Common myeloid progenitor, CD34-positive (primary cell): ENCODE measurements at regions not wholly inside any gene's neighbourhood (a gene's known extent, or its start where the extent isn't known, plus 50 kb on each side); places are given as distances from the start of the nearest gene placed in this dataset.

Source experiments
- CTCF ChIA-PET: fragments of 350-600 bp; sonication (Branson Sonifier 250); formaldehyde crosslinking; loops from one replicate; lab custom pipeline; 2021; ENCODE audit warnings: antibody characterized with exemption; lab: Charles Lee
- POLR2A ChIA-PET: fragments of 350-600 bp; sonication (Branson Sonifier 250); formaldehyde crosslinking; loops from one replicate; lab custom pipeline; 2021; ENCODE audit warnings: antibody characterized with exemption; lab: Charles Lee
- DNase-seq, 3 donors: peaks; one replicate each; pipeline versions ENCODE4 v3.0.0 to v3.0.0-alpha.2; 2013
- H3K27ac ChIP-seq, 2 experiments: 1 replicate in 1 of 2; 2 replicates in 1 of 2; pipeline ENCODE4 v1.7.0; 2013; ENCODE audit warnings: inconsistent platforms in 2 of 2, low read length in 2 of 2, mild to moderate bottlenecking in 2 of 2, low read depth in 1 of 2, moderate library complexity in 1 of 2; ENCODE audit not compliant: severe bottlenecking in 2 of 2, insufficient read depth in 1 of 2, poor library complexity in 1 of 2
- H3K27me3 ChIP-seq, 5 experiments: replicated peaks in 2 of 5; 1 replicate in 3 of 5; 2 replicates in 2 of 5; pipeline versions ENCODE4 v1.6.1 to v1.7.0; 2013; ENCODE audit warnings: low read length in 4 of 5, mild to moderate bottlenecking in 2 of 5, moderate library complexity in 2 of 5, inconsistent platforms in 1 of 5; ENCODE audit not compliant: insufficient read depth in 5 of 5, control insufficient read depth in 4 of 5
- H3K36me3 ChIP-seq, 4 experiments: 1 replicate in 2 of 4; 2 replicates in 2 of 4; pipeline versions ENCODE4 v1.6.1 to v1.7.0; 2013; ENCODE audit warnings: low read length in 3 of 4, control low read depth in 1 of 4, mild to moderate bottlenecking in 1 of 4; ENCODE audit not compliant: control insufficient read depth in 4 of 4, insufficient read depth in 4 of 4
- H3K4me1 ChIP-seq, 4 experiments: 1 replicate in 3 of 4; 2 replicates in 1 of 4; pipeline versions ENCODE4 v1.6.1 to v1.7.1; 2013; ENCODE audit warnings: low read length in 3 of 4, mild to moderate bottlenecking in 3 of 4, control low read depth in 1 of 4, inconsistent platforms in 1 of 4, moderate library complexity in 1 of 4; ENCODE audit not compliant: control insufficient read depth in 4 of 4, insufficient read depth in 4 of 4; ENCODE audit errors: control extremely low read depth in 1 of 4
- H3K4me3 ChIP-seq, 7 experiments: 1 replicate in 4 of 7; 2 replicates in 3 of 7; pipeline versions ENCODE4 v1.5.1 to v1.7.0; 2013; ENCODE audit warnings: mild to moderate bottlenecking in 7 of 7, low read length in 6 of 7, moderate library complexity in 6 of 7, inconsistent platforms in 2 of 7, low read depth in 2 of 7, control low read depth in 1 of 7; ENCODE audit not compliant: insufficient read depth in 4 of 7, control insufficient read depth in 1 of 7; ENCODE audit errors: extremely low read depth in 1 of 7
- H3K9me3 ChIP-seq, 5 experiments: 1 replicate in 4 of 5; 2 replicates in 1 of 5; pipeline versions ENCODE4 v1.6.1 to v1.7.1; 2013; ENCODE audit warnings: low read length in 4 of 5, mild to moderate bottlenecking in 2 of 5, inconsistent platforms in 1 of 5, low read depth in 1 of 5, moderate library complexity in 1 of 5; ENCODE audit not compliant: control insufficient read depth in 4 of 5, insufficient read depth in 2 of 5; ENCODE audit errors: control extremely low read depth in 1 of 5
- WGBS: methylation state at CpG from one replicate; pipeline ENCODE4 v1.1.5; 2013; ENCODE audit not compliant: insufficient coverage; 5-methylcytosine and 5-hydroxymethylcytosine counted together

- H3K27ac ChIP-seq = no peak overlapping the region
- no peak overlapping the region for H3K4me3 ChIP-seq
- ChIA-PET CTCF (interaction anchor here (1.4 kb wide), 1 partner anchor 105 kb away, joined by 3 read pairs; no protein-coding TSS in a partner anchor), POLR2A (no interaction called here)
- no peaks in the 10 kb centered on the region for H3K36me3 ChIP-seq
- DNase-seq = no peak
- H3K27me3 ChIP-seq = no peaks in the 10 kb centered on the region
- WGBS = 93% methylated on average over 4 of the region's 8 CpGs
- H3K9me3 ChIP-seq = no peaks in the 10 kb centered on the region
- peaks cover 0 to 20% (median 0%) of the 10 kb centered on the region in 4 experiments for H3K4me1 ChIP-seq
Observed at GRCh38 chr6:134532694-134533624, 215.0 kb upstream of the SGK1 start.

- DNase-seq = no peak
Observed at GRCh38 chr6:134531611-134532010, 213.7 kb upstream of the SGK1 start.

DNA sequence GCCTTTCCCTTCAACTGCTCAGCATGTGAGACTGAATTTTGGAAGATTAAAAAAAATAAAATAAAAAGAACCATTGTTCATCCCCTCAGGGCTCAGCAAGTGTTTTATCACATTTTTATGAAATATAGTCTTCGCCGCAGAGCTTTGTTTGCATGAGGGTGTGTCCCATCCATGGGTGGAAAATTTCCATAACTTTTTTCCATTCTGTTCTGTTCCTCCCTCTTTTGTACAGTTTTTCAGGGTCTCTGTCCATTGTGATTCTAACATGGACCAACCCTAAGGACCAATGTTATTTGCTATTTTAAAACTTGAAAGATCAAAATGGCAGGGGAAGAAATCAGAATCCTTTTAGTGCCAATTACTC, 213.3 kb upstream of the SGK1 start:
- no peak overlapping the region for H3K4me3 ChIP-seq
- H3K27ac ChIP-seq = no peak overlapping the region
- 100% methylated on average over 2 of the region's 2 CpGs for WGBS
- no peaks in the 10 kb centered on the region for H3K27me3 ChIP-seq
- H3K4me1 ChIP-seq = peaks cover 0 to 20% (median 0%) of the 10 kb centered on the region in 4 experiments
- ChIA-PET POLR2A (no interaction called here), CTCF (no interaction called here)
- H3K9me3 ChIP-seq = no peaks in the 10 kb centered on the region
- DNase-seq = no peak
- no peaks in the 10 kb centered on the region for H3K36me3 ChIP-seq

More at GRCh38 chr6:134531611-134532010, 213.7 kb upstream of the SGK1 start:
- CTCF ChIA-PET = no interaction called here
- no peaks in the 10 kb centered on the region for H3K27me3 ChIP-seq
- H3K9me3 ChIP-seq = no peaks in the 10 kb centered on the region
- H3K27ac ChIP-seq = no peak overlapping the region
- no peak overlapping the region for H3K4me3 ChIP-seq
- peaks cover 0 to 20% (median 0%) of the 10 kb centered on the region in 4 experiments for H3K4me1 ChIP-seq
- no peaks in the 10 kb centered on the region for H3K36me3 ChIP-seq
- POLR2A ChIA-PET = no interaction called here

DNA sequence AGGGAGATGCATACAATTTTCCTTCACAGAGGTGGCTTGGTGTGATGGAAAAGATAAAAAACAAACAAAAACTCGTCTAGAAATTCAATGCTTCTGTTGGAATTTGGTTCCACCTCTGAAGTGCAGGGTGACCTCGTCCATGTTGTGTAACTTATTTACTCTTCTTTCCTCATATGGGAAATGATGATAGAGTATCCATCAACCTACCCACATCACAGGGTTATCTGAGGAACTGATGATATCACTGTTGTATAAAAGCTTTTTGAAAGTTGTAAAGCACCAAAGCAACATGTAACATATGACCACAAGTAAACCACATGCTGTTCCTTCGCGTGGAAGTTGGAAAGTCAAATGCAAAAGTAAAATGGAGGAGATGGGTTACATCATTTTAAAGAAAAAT, 212.0 kb upstream of the SGK1 start:
- Histone ChIP-seq H3K4me3 (no peak overlapping the region), H3K36me3 (no peaks in the 10 kb centered on the region), H3K27me3 (no peaks in the 10 kb centered on the region), H3K4me1 (peaks cover 0 to 27% (median 0%) of the 10 kb centered on the region in 4 experiments), H3K27ac (no peak overlapping the region), H3K9me3 (no peaks in the 10 kb centered on the region)
- WGBS = 80% methylated on average over 1 of the region's 4 CpGs
- peak in 2 of 3 donors; percentile 40 to 49 for DNase-seq
- ChIA-PET CTCF (no interaction called here), POLR2A (interaction anchor here (0.6 kb wide), 1 partner anchor 10 kb away, joined by 3 read pairs; no protein-coding TSS in a partner anchor)

GRCh38 chr6:134529305-134529704, 211.4 kb upstream of the SGK1 start:
- no peak overlapping the region for H3K27ac ChIP-seq
- POLR2A ChIA-PET = no interaction called here
- DNase-seq = no peak
- H3K9me3 ChIP-seq = no peaks in the 10 kb centered on the region
- no peaks in the 10 kb centered on the region for H3K36me3 ChIP-seq
- peaks cover 0 to 27% (median 0%) of the 10 kb centered on the region in 4 experiments for H3K4me1 ChIP-seq
- CTCF ChIA-PET = no interaction called here
- no peak overlapping the region for H3K4me3 ChIP-seq
- H3K27me3 ChIP-seq = no peaks in the 10 kb centered on the region

DNA sequence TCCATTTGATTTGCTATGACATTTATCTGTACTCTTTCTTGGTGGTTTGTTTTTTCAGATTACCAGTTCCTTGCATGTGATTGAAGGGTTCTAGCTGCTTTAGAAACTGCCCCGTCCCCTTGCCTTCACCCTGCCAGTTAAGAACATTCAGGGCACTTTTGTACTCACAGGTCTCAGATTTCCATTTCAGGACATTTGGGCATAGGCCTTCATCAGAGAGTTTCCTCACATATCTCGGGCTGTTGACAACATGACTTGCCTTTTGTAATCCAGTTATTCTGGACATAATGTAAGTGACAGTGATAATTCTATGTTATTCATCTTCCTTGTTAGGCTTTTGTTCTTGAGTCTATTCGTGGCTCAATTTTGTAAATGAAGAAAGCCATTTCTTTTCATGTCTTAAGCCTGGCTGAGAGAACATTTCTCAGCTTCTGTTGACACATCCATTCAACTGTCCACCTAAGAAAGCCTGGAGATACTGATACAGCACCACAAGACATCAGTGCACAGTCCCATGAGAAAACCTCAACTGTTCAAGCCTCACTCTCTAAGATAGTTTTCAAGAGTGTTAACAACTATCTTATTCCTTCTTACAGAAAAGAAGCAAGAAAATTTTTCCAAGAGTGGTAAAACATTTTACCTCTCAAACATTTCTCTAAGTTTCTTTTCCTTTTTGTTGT, 209.3 kb upstream of the SGK1 start:
- Histone ChIP-seq H3K4me1 (peaks cover 0 to 17% (median 2%) of the 10 kb centered on the region in 4 experiments), H3K27ac (no peak overlapping the region), H3K4me3 (no peak overlapping the region), H3K27me3 (no peaks in the 10 kb centered on the region), H3K36me3 (no peaks in the 10 kb centered on the region), H3K9me3 (no peaks in the 10 kb centered on the region)
- DNase-seq = no peak
- ChIA-PET CTCF (no interaction called here), POLR2A (no interaction called here)
- 100% methylated on average over 3 of the region's 3 CpGs for WGBS
